Activated B cell treated with CpG ODN at 0.5 μM for 24 hours (primary cell): ENCODE measurements at regions not wholly inside any gene's neighbourhood (a gene's known extent, or its start where the extent isn't known, plus 50 kb on each side); places are given as distances from the start of the nearest gene placed in this dataset.

Experiments used
- ATAC-seq: fragments of 200-7000 bp; cut with Tn5 transposase; one replicate; pipeline ENCODE4 v1.10.0; 2021; ENCODE audit warnings: low read depth, mild to moderate bottlenecking, moderate library complexity
- CTCF ChIA-PET: fragments of 350-600 bp; sonication (Branson Sonifier 250); formaldehyde crosslinking; loops from one replicate; lab custom pipeline; 2021; ENCODE audit warnings: antibody characterized with exemption; lab: Charles Lee
- POLR2A ChIA-PET: fragments of 350-600 bp; sonication (Branson Sonifier 250); formaldehyde crosslinking; loops from one replicate; lab custom pipeline; 2021; ENCODE audit warnings: antibody characterized with exemption; lab: Charles Lee
- DNase-seq: peaks from one replicate; pipeline ENCODE4 v3.0.0; 2022
- H3K27ac Mint-ChIP-seq: one replicate; pipeline ENCODE4 v1.8.0; 2020; ENCODE audit warnings: mixed read lengths
- H3K27me3 Mint-ChIP-seq: one replicate; pipeline ENCODE4 v1.8.0; 2021; ENCODE audit warnings: mixed read lengths
- H3K36me3 Mint-ChIP-seq: one replicate; pipeline ENCODE4 v1.8.0; 2021; ENCODE audit warnings: low read depth, mixed read lengths
- H3K4me1 Mint-ChIP-seq: one replicate; pipeline ENCODE4 v1.8.0; 2021; ENCODE audit warnings: mixed read lengths
- H3K4me3 Mint-ChIP-seq: one replicate; pipeline ENCODE4 v1.8.0; 2020; ENCODE audit warnings: mild to moderate bottlenecking, mixed read lengths
- H3K9me3 Mint-ChIP-seq: one replicate; pipeline ENCODE4 v1.8.0; 2020; ENCODE audit warnings: mixed read lengths
- intact Hi-C: fragments of 100-400 bp; cut with micrococcal nuclease; formaldehyde crosslinking; loops from one replicate; pipeline ENCODE4 v1.15.1; 2024
- TF ChIP-seq, protein P1 (sequence below): fragments of 200-600 bp; IDR thresholded peaks from one replicate; pipeline ENCODE4 v1.8.0; 2022; ENCODE audit warnings: antibody characterized with exemption, mild to moderate bottlenecking

DNA sequence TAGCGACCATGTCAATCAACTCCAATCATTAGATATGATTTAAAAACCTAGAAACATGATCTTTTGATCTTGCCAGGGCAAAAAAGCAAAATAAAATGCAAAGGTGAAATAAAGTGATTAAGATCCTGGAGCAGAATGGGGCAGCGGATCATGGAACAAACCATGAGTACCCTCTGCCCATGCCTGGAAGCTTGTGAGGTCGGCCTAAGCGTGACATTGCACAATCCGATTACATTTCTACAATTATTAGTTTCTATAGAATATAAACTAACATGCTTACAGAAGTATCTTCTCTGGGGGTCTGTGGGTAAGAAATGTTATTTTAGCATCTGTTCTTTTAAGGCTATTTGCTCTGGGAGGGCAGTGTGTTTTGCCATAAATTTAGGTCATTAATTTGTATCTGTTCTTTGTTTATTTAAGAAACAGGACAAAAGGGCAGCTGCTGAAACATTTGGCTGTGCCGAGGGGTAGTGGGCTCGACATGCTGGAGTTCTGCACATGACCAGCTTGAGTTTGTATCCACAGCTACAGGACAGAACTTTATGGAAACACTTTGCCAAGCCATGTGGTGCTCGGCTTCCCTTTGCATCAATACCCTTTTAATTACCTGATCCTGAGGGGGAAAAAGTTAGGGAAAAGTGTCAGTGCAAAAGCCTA, 55.9 kb downstream of the ZBTB18 start:
- DNase-seq (no peak), ATAC-seq (no peak)
- no peak overlapping the region for H3K4me3 Mint-ChIP-seq
- ChIA-PET CTCF (no interaction called here), POLR2A (no interaction called here)
- no peaks in the 10 kb centered on the region for H3K9me3 Mint-ChIP-seq
- H3K4me1 Mint-ChIP-seq: peaks cover 10% of the 10 kb centered on the region
- intact Hi-C loops: no loop called here
- TF ChIP-seq, protein P1, sequence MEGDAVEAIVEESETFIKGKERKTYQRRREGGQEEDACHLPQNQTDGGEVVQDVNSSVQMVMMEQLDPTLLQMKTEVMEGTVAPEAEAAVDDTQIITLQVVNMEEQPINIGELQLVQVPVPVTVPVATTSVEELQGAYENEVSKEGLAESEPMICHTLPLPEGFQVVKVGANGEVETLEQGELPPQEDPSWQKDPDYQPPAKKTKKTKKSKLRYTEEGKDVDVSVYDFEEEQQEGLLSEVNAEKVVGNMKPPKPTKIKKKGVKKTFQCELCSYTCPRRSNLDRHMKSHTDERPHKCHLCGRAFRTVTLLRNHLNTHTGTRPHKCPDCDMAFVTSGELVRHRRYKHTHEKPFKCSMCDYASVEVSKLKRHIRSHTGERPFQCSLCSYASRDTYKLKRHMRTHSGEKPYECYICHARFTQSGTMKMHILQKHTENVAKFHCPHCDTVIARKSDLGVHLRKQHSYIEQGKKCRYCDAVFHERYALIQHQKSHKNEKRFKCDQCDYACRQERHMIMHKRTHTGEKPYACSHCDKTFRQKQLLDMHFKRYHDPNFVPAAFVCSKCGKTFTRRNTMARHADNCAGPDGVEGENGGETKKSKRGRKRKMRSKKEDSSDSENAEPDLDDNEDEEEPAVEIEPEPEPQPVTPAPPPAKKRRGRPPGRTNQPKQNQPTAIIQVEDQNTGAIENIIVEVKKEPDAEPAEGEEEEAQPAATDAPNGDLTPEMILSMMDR: no peak
- peaks cover 30% of the 10 kb centered on the region for H3K27me3 Mint-ChIP-seq
- no peak overlapping the region for H3K27ac Mint-ChIP-seq
- no peaks in the 10 kb centered on the region for H3K36me3 Mint-ChIP-seq

DNA sequence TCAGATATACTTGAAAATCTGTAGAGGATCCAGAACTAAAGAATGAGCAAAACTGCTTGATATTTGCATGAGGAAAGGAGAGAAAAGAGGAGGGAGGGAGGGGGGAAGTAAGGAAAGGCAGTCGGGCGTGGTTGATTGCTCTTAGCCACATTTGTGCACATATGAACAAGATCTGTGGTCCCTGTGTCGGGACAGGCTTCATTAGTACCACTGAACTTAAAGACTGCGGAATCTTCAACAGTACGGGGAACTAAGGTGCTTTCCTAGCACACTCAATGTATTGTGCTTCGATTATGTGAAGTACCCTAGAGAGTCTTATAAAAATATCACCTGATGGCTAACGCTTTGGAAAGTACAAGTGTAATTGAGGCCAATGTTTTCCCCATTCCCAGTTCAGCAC, 59.9 kb downstream of the ZBTB18 start:
- Mint-ChIP-seq H3K27ac (no peak overlapping the region), H3K4me3 (no peak overlapping the region), H3K4me1 (peaks cover 10% of the 10 kb centered on the region), H3K27me3 (peaks cover 13% of the 10 kb centered on the region), H3K36me3 (no peaks in the 10 kb centered on the region), H3K9me3 (no peaks in the 10 kb centered on the region)
- TF ChIP-seq, protein P1: no peak
- DNase-seq: no peak
- ATAC-seq: no peak
- intact Hi-C loops: no loop called here
- ChIA-PET CTCF (no interaction called here), POLR2A (interaction anchor here (0.6 to 0.7 kb wide), 2 partner anchors 63 to 64 kb away, joined by 3 to 4 read pairs; no protein-coding TSS in a partner anchor)

DNA sequence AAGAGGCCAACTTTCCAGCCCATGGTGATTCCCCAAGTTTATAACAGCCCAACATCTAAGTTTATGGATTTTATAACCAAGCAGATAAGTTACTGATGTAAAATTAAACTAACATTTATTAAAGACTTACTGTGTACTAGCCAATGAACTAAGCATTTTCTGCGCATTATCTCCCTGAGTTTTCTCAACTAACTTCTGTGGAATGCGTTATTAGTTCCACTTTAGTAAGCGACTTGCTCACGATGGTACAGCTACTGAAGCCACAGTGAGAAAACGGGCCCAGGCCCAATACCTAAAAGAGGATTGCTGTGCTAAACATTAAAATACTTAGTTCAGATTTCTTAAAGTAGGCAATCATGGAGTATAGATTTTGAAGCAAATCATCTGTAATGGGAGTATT, 61.0 kb downstream of the ZBTB18 start:
- DNase-seq (no peak), ATAC-seq (no peak)
- Mint-ChIP-seq H3K27me3 (peaks cover 13% of the 10 kb centered on the region), H3K27ac (no peak overlapping the region), H3K36me3 (no peaks in the 10 kb centered on the region), H3K4me3 (no peak overlapping the region), H3K4me1 (peaks cover 10% of the 10 kb centered on the region), H3K9me3 (no peaks in the 10 kb centered on the region)
- TF ChIP-seq, protein P1: no peak
- POLR2A ChIA-PET: no interaction called here
- CTCF ChIA-PET: no interaction called here
- intact Hi-C loops: no loop called here

DNA sequence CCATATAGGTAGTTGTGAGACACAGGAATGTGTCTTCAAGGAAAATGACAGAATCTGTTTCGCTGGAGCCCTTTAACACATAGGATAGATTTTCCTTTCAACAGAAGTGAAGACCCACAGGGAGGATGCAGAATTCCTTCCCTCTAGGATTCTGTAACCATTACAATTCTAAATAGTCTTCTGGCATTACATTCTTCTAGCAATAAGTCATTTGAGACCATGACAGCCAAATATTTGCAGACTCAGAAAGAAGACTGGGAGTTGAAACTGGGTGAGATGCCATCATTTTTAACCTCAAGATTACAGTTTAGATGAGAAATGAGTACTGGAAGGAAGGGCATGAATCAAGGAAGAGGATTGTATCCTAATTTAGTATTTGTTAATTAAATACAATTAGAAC, 61.6 kb downstream of the ZBTB18 start:
- Mint-ChIP-seq H3K4me3 (no peak overlapping the region), H3K27me3 (peaks cover 13% of the 10 kb centered on the region), H3K9me3 (no peaks in the 10 kb centered on the region), H3K36me3 (no peaks in the 10 kb centered on the region), H3K27ac (no peak overlapping the region), H3K4me1 (peaks cover 10% of the 10 kb centered on the region)
- TF ChIP-seq, protein P1: no peak
- intact Hi-C loops: no loop called here
- ChIA-PET POLR2A (no interaction called here), CTCF (no interaction called here)
- DNase-seq: no peak
- no peak for ATAC-seq

DNA sequence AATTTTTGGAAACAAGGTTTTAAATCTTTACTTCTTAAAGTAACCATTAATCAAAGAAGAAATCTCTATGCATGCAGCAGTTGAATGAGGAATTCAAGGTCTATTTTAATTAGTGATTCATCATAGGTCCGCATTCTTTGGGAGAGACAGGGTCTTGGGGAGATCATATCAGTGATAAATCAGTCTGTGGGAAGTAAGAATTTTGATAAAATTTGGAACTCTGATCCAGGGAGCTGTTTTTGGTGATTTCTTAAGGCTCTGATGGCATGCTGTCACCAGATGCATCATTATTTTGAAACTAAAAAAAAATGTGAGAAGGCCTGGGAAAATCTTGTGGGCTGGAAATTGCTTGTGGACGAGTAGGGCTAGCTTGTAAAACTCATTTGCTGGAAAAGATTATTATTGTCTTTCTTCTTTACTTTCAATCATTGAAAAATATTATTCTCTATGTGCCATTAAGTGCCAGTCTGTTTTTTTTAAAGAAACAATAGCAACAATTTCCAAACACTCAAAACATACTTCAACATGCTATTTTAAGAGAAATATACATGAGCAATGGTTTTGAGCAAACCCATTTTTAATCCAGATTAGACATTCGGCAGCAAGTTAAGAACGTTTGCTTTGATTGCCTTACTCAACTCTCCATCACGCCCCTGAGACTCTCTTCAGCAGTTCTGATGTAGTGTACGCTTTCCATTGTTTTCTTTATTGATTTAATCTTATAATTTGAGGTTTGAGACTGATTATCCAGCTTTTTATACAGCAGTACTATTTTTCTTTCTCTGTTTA, 62.6 kb downstream of the ZBTB18 start:
- ATAC-seq (no peak), DNase-seq (no peak)
- H3K27me3 Mint-ChIP-seq: peaks cover 10% of the 10 kb centered on the region
- POLR2A ChIA-PET: no interaction called here
- CTCF ChIA-PET: no interaction called here
- H3K9me3 Mint-ChIP-seq: no peaks in the 10 kb centered on the region
- no peaks in the 10 kb centered on the region for H3K36me3 Mint-ChIP-seq
- H3K27ac Mint-ChIP-seq: no peak overlapping the region
- H3K4me3 Mint-ChIP-seq: no peak overlapping the region
- H3K4me1 Mint-ChIP-seq: peaks cover 10% of the 10 kb centered on the region
- intact Hi-C loops: no loop called here
- TF ChIP-seq, protein P1: no peak
